ENCODE measurements at regions not wholly inside any gene's neighbourhood (a gene's known extent, or its start where the extent isn't known, plus 50 kb on each side); places are given as distances from the start of the nearest gene placed in this dataset.
"Not testable (repeated sequence)": the region's sequence is repeated elsewhere in the genome, so short reads cannot be mapped to it uniquely, and the experiment has no call there.

DNA sequence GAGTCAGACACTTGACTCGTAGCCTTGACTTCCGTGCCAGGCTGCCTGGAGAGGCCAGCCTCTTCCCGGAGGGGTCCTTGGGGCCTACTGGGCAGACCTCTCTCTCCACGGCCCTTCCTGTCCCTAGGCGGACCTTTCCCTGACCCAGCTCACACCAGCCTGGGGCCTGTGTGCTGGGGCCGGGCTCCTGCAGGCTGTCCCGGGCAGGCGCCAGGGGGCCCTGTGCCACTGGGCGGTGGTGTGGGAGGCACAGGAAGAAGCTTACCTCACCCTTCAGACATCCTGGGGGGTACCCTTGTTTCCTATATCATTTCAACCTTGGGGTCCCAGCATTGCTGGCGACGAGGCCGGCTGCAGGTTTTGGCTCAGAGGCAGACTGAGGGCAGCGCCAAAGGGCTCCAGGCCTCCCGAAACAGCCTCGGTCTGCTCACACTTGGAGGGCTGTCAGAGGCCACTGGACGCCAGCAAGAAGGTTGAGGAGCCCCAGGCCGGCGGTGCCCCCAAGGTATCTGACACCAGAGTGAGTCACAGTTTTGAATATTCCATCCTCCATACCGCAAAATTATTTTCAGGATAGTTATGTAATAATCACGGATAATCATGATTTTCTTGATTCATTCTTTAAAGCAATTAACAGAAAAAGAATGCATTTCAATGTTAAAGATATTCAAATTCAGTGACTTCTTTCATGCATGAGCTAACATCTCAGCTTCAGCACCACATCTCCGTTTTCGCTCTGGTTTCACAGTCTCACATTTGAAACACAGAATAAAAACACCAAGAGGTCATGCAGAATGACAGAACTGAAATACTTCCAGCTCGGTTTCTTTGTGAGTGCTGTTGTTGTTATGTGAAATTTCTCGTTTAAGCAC is 3967.6 kb upstream of the TPTE start:
- H3K4me1 ChIP-seq; H3K27me3 ChIP-seq; H3K4me3 ChIP-seq; H3K36me3 ChIP-seq; H3K9me3 ChIP-seq; intact Hi-C loops (cut with DNase I; ENCODE audit: low total_unique reads); H3K27ac ChIP-seq; DNase-seq (ENCODE audit: low spot score in 2 of 2): not testable (repeated sequence)

DNA sequence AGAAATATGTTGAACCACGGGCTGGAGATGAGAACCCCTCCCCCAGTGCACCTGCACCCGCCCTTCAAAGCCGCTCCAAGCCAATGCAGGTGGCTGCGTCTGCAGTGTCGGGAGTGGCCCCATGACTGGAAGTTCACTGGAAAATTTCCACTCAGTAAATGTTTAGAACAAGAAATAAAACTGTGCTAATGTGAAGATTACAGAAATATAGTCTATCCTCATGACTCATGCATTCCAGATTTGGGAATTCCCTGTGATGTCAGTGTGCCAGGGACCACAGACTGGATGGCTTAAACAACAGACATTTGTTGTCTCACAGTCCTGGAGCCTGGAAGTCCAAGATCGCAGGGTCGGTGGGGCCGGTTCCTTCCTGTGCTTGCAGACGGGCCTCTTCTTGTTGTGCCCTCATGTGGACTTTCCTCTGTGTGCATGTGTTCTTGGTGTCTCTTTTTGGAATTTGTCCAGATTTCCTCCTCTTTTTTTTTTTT is 3967.0 kb upstream of the TPTE start:
- H3K9me3 ChIP-seq; intact Hi-C loops (cut with DNase I; ENCODE audit: low total_unique reads); H3K4me3 ChIP-seq; H3K4me1 ChIP-seq; H3K27ac ChIP-seq; H3K36me3 ChIP-seq; H3K27me3 ChIP-seq; DNase-seq (ENCODE audit: low spot score in 2 of 2): not testable (repeated sequence)

DNA sequence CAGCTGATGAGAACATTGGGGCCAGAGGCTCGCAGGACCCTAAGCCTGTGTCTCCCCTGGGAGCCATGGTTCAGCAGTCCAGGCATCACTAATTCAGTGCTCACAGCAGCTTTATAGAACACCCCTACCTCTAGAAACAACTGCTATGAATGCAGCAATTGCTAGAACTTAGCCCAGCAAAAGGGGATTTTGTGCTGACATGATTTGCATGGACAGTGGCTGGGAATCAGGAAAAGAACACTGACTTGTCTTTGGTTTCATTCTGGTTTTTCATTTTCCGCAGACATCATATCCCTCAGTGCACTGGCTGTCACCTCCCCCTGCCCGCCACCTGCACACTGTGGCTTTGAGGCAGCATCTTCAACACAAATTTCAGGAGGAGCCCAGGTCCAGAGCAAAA is 3964.9 kb upstream of the TPTE start:
- H3K4me3 ChIP-seq; H3K27me3 ChIP-seq; DNase-seq (ENCODE audit: low spot score in 2 of 2); H3K4me1 ChIP-seq; intact Hi-C loops (cut with DNase I; ENCODE audit: low total_unique reads); H3K27ac ChIP-seq; H3K36me3 ChIP-seq; H3K9me3 ChIP-seq: not testable (repeated sequence)

DNA sequence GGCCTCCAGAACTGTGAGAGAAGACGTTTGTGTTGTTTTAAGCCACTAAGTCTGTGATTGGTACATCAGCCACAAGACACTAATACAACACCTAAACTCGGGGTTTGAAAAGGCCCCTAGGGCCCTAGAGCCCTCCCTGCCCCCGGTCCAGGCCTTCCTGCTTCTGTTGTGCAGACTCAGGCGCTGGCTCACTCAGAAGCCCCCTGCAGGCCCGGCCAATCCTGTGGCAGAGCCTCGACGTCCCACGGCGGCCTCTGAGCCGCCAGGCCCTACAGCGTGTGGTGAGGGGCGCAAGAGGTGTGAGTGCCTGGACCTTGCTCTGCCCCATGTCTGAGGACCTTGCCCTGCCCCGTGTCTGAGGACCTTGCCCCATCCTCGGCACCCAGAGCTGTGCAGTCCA is 3964.0 kb upstream of the TPTE start:
- H3K4me3 ChIP-seq; H3K27me3 ChIP-seq; H3K9me3 ChIP-seq; H3K36me3 ChIP-seq; H3K4me1 ChIP-seq; DNase-seq (ENCODE audit: low spot score in 2 of 2); intact Hi-C loops (cut with DNase I; ENCODE audit: low total_unique reads); H3K27ac ChIP-seq: not testable (repeated sequence)

DNA sequence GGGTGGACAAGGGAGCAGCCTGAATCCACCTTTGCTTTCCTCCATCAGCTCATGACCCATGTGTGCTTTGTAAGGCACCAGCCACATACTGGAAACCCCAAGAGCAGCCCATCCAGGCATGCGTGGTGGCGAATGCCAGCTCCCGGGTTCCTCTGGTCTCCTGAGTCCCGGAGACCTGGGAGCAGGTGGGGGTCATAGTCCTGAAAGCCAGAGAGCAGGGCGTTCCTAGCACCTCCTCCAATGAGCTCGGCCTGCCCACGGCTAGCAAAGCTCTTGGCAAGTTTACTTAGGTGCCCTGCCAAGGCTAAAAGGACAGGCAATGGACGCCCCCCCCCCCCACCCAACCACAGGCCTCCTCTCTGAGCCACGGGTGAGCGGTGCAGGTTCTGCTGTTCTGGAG is 3960.2 kb upstream of the TPTE start:
- H3K4me3 ChIP-seq; DNase-seq (ENCODE audit: low spot score in 2 of 2); H3K9me3 ChIP-seq; intact Hi-C loops (cut with DNase I; ENCODE audit: low total_unique reads); H3K27me3 ChIP-seq; H3K36me3 ChIP-seq; H3K4me1 ChIP-seq; H3K27ac ChIP-seq: not testable (repeated sequence)

DNA sequence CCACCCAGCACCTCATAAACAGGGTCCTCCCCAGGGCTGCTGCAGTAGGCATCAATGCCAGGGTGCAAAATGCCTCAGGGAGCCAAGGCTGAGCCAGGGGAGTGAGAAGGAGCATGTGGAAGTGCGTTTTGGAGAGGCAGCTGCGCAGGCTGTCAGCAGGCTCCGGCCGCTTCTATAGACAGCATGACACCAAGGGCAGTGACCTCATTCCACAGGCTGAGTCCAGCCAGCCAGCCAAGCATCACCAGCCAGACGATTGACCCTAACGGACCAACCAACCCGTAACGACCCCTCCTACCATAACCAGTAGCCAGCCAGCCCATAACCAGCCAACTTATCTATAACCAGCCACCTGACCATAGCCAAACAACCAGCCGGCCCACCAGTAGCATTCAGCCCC is 3959.8 kb upstream of the TPTE start:
- DNase-seq (ENCODE audit: low spot score in 2 of 2); H3K9me3 ChIP-seq; H3K4me1 ChIP-seq; H3K36me3 ChIP-seq; H3K27ac ChIP-seq; H3K4me3 ChIP-seq; H3K27me3 ChIP-seq; intact Hi-C loops (cut with DNase I; ENCODE audit: low total_unique reads): not testable (repeated sequence)

DNA sequence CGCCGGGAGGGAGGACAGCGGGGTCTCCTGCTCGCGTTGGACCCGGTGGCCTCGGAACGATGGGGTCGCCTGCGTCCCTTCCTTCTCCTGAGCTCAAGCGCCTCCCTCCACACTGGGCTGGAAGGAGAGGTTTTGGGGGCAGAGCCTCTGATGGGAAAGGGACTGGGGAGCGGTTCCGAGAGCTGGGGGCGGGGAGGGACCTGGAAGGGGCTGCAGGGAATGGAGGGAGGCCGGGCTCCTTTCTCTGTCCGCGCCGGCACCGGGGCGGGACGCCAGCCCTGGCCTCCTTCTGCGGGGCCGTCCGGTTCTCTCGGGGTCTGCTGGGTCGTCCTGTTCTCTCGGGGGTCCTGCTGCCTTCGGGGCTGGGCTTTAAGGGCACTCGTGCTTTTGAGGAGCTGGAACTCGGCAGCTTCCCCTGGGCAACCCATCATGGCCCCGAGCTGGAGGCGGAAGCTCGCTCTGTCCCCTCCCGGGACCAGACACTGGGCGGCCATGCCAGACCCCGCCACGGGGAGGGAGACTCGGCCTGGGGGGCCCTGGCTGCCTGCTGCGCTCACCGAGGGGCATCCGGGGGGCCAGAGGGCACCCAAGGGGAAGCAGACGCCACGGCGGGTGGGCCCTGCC is 3956.7 kb upstream of the TPTE start:
- peak overlapping the region in 1 of 3 donors; percentile 4 for H3K4me3 ChIP-seq
- intact Hi-C loops (cut with DNase I; ENCODE audit: low total_unique reads); H3K9me3 ChIP-seq; H3K27me3 ChIP-seq; H3K36me3 ChIP-seq; DNase-seq (ENCODE audit: low spot score in 2 of 2); H3K27ac ChIP-seq; H3K4me1 ChIP-seq: not testable (repeated sequence)

DNA sequence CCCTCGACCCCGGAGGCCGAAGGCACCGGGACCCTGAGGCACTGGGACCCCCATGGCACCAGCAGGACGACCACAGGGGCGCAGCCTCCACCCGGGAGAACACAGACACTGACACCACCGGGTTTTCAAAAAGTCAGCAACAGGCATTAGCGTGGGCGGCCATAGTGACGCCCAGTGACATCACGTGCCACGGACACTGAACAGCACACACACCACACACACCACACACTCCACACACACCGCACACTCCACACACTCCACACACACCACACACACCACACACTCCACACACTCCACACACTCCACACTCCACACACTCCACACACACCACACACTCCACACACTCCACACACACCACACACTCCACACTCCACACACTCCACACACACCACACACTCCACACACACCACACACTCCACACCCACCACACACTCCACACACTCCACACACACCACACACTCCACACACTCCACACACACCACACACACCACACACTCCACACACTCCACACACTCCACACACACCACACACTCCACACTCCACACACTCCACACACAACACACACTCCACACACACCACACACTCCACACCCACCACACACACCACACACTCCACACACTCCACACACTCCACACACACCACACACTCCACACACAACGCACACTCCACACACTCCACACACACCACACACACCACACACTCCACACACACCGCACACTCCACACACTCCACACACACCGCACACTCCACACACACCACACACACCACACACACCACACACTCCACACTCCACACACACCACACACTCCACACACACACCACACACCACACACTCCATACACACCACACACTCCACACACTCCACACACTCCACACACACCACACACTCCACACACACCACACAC is 3955.9 kb upstream of the TPTE start:
- H3K36me3 ChIP-seq; H3K9me3 ChIP-seq; intact Hi-C loops (cut with DNase I; ENCODE audit: low total_unique reads); H3K27ac ChIP-seq; H3K27me3 ChIP-seq; H3K4me1 ChIP-seq: not testable (repeated sequence)
- peak overlapping the region in 1 of 3 donors; percentile 4 for H3K4me3 ChIP-seq
- peak; percentile 17 to 43 for DNase-seq (ENCODE audit: low spot score in 2 of 2)

DNA sequence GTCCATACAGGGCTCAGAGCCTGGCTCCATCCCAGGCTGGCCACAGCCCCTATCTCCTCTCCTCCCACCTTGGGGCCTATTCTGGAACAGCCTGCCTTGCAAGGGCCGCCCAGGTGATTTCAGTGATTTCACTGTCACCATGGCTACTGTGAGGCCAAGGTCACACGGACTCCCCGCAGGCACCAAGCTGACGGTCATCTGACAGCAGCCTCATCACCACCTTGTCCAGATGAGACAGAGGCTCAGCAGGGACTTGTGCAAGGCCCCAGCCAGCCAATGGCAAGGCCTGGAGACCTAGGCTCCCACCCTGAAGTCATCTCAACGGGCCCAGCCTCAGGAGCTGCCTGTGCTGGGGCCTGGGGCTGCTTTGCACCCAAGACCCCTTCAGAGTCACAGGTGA is 3953.8 kb upstream of the TPTE start:
- H3K9me3 ChIP-seq; H3K27me3 ChIP-seq; H3K4me3 ChIP-seq; intact Hi-C loops (cut with DNase I; ENCODE audit: low total_unique reads); DNase-seq (ENCODE audit: low spot score in 2 of 2); H3K27ac ChIP-seq; H3K36me3 ChIP-seq; H3K4me1 ChIP-seq: not testable (repeated sequence)

DNA sequence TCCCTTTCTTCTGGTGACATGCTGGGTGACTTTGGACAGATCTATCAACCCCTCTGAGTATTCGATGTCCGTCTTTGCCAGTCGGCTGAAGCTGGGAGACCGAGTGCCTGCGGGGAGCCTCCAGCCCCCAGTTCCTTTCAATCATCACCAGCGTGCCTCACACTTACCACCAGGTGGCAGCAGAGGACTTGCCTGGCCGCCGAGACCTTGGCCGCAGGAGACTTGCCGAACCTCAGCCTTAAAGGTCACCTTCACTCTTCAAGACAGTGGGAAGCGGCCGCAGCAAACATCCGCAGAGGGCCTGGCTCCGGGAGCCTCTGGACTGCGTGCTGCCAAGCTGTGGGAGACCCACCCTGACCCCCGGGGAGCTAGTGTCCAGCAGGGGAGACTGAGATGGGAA is 3952.2 kb upstream of the TPTE start:
- H3K27me3 ChIP-seq; H3K27ac ChIP-seq; H3K4me1 ChIP-seq; intact Hi-C loops (cut with DNase I; ENCODE audit: low total_unique reads); H3K36me3 ChIP-seq; H3K4me3 ChIP-seq; H3K9me3 ChIP-seq; DNase-seq (ENCODE audit: low spot score in 2 of 2): not testable (repeated sequence)

DNA sequence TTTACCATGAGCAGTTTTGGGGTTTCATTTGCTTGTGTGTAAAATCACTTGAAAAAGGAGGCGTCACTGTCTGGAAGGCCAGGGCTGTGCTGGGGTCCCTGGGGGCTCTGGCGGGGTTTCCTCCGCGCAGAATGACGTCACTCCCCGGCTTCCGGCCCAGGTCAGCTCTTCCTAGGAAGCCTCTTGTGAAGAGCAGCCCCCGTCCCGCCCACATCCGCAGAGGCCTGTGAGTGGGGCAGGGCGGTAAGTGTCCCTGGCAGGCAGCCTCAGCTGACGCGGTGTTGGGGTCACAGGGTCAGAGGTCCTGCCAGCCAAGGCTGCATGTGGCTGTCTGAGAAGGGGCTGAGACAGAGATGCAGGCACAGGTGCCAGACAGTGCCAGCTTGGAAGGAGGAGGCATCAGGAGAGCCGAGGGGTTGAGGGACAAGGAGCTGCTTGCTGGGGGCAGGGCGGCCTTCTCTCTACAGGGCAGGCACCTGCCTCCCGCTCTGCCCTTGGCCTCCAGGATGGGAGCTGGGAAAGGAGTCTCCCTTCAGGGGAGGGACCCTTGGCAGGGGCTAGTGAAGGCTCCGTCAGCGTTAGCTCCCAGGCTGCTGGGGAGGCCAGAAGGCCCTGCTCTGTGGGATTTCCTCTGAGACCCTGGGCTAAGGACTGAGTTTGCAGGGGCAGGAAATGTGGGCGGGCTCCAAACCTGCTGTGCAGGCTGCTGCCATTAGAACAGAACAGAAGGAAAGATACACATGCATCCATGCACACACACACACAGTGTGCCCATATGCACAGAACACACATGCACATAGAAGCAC is 3951.6 kb upstream of the TPTE start:
- intact Hi-C loops (cut with DNase I; ENCODE audit: low total_unique reads); H3K27ac ChIP-seq; H3K9me3 ChIP-seq; DNase-seq (ENCODE audit: low spot score in 2 of 2); H3K27me3 ChIP-seq; H3K4me1 ChIP-seq; H3K4me3 ChIP-seq; H3K36me3 ChIP-seq: not testable (repeated sequence)

DNA sequence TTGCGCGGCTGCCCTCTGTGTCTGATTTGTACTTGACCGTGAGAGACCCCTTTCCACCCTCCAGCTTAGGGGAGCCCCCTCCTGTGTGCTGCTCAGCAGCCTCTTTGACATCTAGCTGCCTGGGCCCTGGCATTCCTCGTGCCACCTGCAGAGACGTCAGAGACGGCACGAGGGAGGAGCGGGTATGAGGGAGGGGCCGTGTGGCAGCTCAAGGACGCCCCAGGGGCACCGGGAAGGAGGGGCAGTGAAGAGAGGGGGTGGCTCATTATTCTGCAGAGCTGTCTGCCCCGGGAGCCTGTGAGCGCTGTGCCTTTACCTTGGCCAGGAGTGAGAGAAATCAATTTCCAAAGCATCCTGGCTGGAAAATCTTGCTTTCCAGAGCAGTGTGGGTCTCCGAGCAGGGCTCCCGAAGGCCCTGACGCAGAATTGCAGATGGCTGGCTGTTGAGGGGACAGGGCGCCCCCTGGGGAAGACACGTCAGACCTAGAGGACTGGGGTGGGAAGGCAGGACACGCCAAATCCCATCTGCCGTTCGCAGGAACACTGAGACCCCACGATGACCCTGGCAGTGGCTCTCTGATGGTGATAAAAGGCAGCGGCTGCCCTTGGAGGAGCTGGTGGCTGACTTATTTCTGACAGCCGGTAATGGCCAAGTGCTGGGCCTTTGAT is 3950.5 kb upstream of the TPTE start:
- DNase-seq (ENCODE audit: low spot score in 2 of 2); H3K4me1 ChIP-seq; H3K4me3 ChIP-seq; H3K27ac ChIP-seq; H3K27me3 ChIP-seq; H3K36me3 ChIP-seq; intact Hi-C loops (cut with DNase I; ENCODE audit: low total_unique reads); H3K9me3 ChIP-seq: not testable (repeated sequence)
